Gastroesophageal sphincter (tissue), 4 donors: ENCODE measurements at regions not wholly inside any gene's neighbourhood (a gene's known extent, or its start where the extent isn't known, plus 50 kb on each side); places are given as distances from the start of the nearest gene placed in this dataset.

Experiments
- ATAC-seq: fragments of 150-250 bp; one replicate; pipeline ENCODE4 v1.9.1; 2016; ENCODE audit warnings: mild to moderate bottlenecking, moderate library complexity
- H3K27ac ChIP-seq, 4 donors: fragments of 200-600 bp; sonication (generic) in 3 of 4; 1 replicate in 3 of 4; 2 replicates in 1 of 4; pipeline ENCODE4 v1.5.1; 2016 to 2019
- H3K27me3 ChIP-seq: fragments of 200-600 bp; sonication (generic); one replicate; pipeline ENCODE4 v1.5.1; 2019
- H3K36me3 ChIP-seq, 2 donors: fragments of 200-600 bp; sonication (generic); one replicate each; pipeline ENCODE4 v1.5.1; 2019; ENCODE audit warnings: control low read depth in 1 of 2
- H3K4me1 ChIP-seq, 3 donors: fragments of 200-600 bp; sonication (generic); 1 replicate in 2 of 3; 2 replicates in 1 of 3; pipeline ENCODE4 v1.5.1; 2016 to 2019; ENCODE audit warnings: control low read depth in 2 of 3
- H3K4me3 ChIP-seq, 2 donors: fragments of 200-600 bp; sonication (generic); one replicate each; pipeline ENCODE4 v1.5.1; 2019; ENCODE audit warnings: mild to moderate bottlenecking in 1 of 2, moderate library complexity in 1 of 2
- H3K9me3 ChIP-seq, 3 donors: fragments of 200-600 bp; sonication (generic); one replicate each; pipeline ENCODE4 v1.5.1; 2017 to 2019; ENCODE audit warnings: control low read depth in 2 of 3
- CTCF ChIP-seq, 4 experiments: fragments of 200-600 bp in 2 of 4; fragments of 450-650 bp in 2 of 4; sonication (generic) in 1 of 4; IDR thresholded peaks; one replicate each; pipeline ENCODE4 v1.5.1; 2017 to 2019; ENCODE audit warnings: antibody characterized with exemption in 4 of 4, mild to moderate bottlenecking in 2 of 4, moderate library complexity in 2 of 4
- EP300 ChIP-seq: sonication (generic); formaldehyde crosslinking; IDR thresholded peaks from one replicate; pipeline ENCODE4 v1.6.1; 2017; ENCODE audit warnings: antibody characterized with exemption, mild to moderate bottlenecking
- POLR2A ChIP-seq, 2 donors: fragments of 450-650 bp; IDR thresholded peaks; one replicate each; pipeline ENCODE4 v1.6.1; 2017; ENCODE audit warnings: antibody characterized with exemption in 2 of 2, mild to moderate bottlenecking in 2 of 2, moderate library complexity in 1 of 2
- POLR2AphosphoS5 ChIP-seq: sonication (generic); formaldehyde crosslinking; IDR thresholded peaks from one replicate; pipeline ENCODE4 v1.6.1; 2017; ENCODE audit warnings: antibody characterized with exemption
- WGBS, 2 donors: methylation state at CpG; one replicate each; pipeline ENCODE4 v1.1.5; 2018; ENCODE audit warnings: low coverage in 1 of 2; 5-methylcytosine and 5-hydroxymethylcytosine counted together

DNA sequence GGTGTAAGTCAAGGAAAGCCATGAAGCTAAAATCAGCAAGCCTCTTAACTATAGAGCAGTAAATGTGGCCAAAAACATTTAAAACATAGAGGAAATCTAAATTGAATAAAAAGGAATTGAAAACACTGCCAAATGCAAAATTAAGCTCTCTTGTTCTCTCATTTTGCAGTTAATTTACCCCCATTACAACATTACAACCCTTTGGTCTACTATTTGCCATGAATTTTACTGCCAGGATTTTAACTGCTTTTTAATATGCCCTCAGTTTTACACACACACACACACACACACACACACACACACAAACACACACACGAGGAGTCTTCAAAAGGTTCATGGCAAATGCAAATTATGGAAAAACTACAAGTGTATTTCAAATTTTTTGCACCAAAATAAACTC, 91.4 kb upstream of the ACO1 start:
- ATAC-seq, result no peak
- Histone ChIP-seq H3K4me1 (no peaks in the 10 kb centered on the region), H3K27ac (no peak overlapping the region), H3K9me3 (no peaks in the 10 kb centered on the region), H3K36me3 (no peaks in the 10 kb centered on the region), H3K4me3 (no peak overlapping the region), H3K27me3 (no peaks in the 10 kb centered on the region)
- TF ChIP-seq POLR2A (IDR thresholded peaks at IDR 0.05), result no peak
- no peak for TF ChIP-seq POLR2AphosphoS5
- TF ChIP-seq CTCF (IDR thresholded peaks at IDR 0.05), result no peak
- no peak for TF ChIP-seq EP300
- WGBS, 2 donors, result 67 to 88% methylated on average over 1 of the region's 1 CpG

- no peaks in the 10 kb centered on the region for H3K9me3 ChIP-seq
- no peaks in the 10 kb centered on the region for H3K4me1 ChIP-seq
- H3K36me3 ChIP-seq, result no peaks in the 10 kb centered on the region
- TF ChIP-seq CTCF (IDR thresholded peaks at IDR 0.05) (no peak), EP300 (no peak)
- H3K27me3 ChIP-seq, result no peaks in the 10 kb centered on the region
- H3K27ac ChIP-seq, result no peak overlapping the region
- no peak overlapping the region for H3K4me3 ChIP-seq
- WGBS, 2 donors, result 36 to 61% methylated on average over 2 of the region's 2 CpGs
- no peak for ATAC-seq
Measured at GRCh38 chr9:32294106-32294505, 90.3 kb upstream of the ACO1 start.

GRCh38 chr9:32300373-32300772, 84.1 kb upstream of the ACO1 start:
- 56 to 63% methylated on average over 2 of the region's 2 CpGs for WGBS, 2 donors
- Histone ChIP-seq H3K27me3 (no peaks in the 10 kb centered on the region), H3K36me3 (no peaks in the 10 kb centered on the region), H3K27ac (no peak overlapping the region), H3K4me3 (no peak overlapping the region), H3K4me1 (no peaks in the 10 kb centered on the region), H3K9me3 (no peaks in the 10 kb centered on the region)
- TF ChIP-seq EP300, result no peak
- TF ChIP-seq CTCF (IDR thresholded peaks at IDR 0.05), result no peak
- no peak for TF ChIP-seq POLR2AphosphoS5
- no peak for TF ChIP-seq POLR2A (IDR thresholded peaks at IDR 0.05)
- ATAC-seq, result no peak

GRCh38 chr9:32304495-32304894, 79.9 kb upstream of the ACO1 start:
- no peaks in the 10 kb centered on the region for H3K4me1 ChIP-seq
- H3K27me3 ChIP-seq, result no peaks in the 10 kb centered on the region
- no peak overlapping the region for H3K27ac ChIP-seq
- no peak for TF ChIP-seq EP300
- TF ChIP-seq POLR2A (IDR thresholded peaks at IDR 0.05), result no peak
- TF ChIP-seq CTCF (IDR thresholded peaks at IDR 0.05), result no peak
- no peak for TF ChIP-seq POLR2AphosphoS5
- no peak overlapping the region for H3K4me3 ChIP-seq
- no peaks in the 10 kb centered on the region for H3K9me3 ChIP-seq
- no peaks in the 10 kb centered on the region for H3K36me3 ChIP-seq
- ATAC-seq, result no peak
- WGBS, 2 donors, result 0 to 36% methylated on average over 1 of the region's 1 CpG

DNA sequence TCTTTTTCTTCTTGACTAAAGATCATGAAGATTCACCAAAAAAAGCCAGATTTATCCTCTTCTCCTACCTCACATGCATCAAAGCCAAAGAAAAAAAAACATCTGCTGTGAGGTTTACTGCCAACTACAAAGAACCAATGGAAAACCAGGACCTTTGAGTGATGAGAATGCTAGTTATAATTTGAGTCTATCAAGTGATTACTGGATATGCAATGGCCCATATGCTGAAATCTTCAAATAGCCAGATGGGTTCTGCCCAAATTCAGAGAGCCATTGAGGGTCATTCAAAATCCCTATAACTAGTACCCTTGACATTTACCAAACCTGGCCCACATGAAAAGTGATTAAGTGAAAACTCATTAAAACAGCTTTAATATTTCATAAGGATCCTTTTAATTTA, 78.4 kb upstream of the ACO1 start:
- Histone ChIP-seq H3K9me3 (no peaks in the 10 kb centered on the region), H3K27ac (no peak overlapping the region), H3K27me3 (no peaks in the 10 kb centered on the region), H3K36me3 (no peaks in the 10 kb centered on the region), H3K4me1 (no peaks in the 10 kb centered on the region), H3K4me3 (no peak overlapping the region)
- no peak for TF ChIP-seq EP300
- no peak for TF ChIP-seq POLR2A (IDR thresholded peaks at IDR 0.05)
- no peak for TF ChIP-seq CTCF (IDR thresholded peaks at IDR 0.05)
- no peak for TF ChIP-seq POLR2AphosphoS5
- no peak for ATAC-seq
